Colonic mucosa (tissue), 4 donors: ENCODE measurements at regions not wholly inside any gene's neighbourhood (a gene's known extent, or its start where the extent isn't known, plus 50 kb on each side); places are given as distances from the start of the nearest gene placed in this dataset.

Source experiments
- DNase-seq: peaks from one replicate; pipeline ENCODE4 v3.0.0-alpha.2; 2020
- H3K27ac ChIP-seq: fragments of 200-600 bp; one replicate; pipeline ENCODE4 v1.8.0; 2021
- H3K27me3 ChIP-seq: fragments of 200-600 bp; one replicate; pipeline ENCODE4 v1.8.0; 2021
- H3K36me3 ChIP-seq: fragments of 200-600 bp; one replicate; pipeline ENCODE4 v1.8.0; 2021
- H3K4me1 ChIP-seq: fragments of 200-600 bp; one replicate; pipeline ENCODE4 v1.8.0; 2021; ENCODE audit warnings: mild to moderate bottlenecking
- H3K4me3 ChIP-seq: fragments of 200-600 bp; one replicate; pipeline ENCODE4 v1.8.0; 2021
- H3K9ac ChIP-seq, 2 donors: one replicate each; pipeline ENCODE4 v1.7.0; 2013; ENCODE audit warnings: control low read depth in 2 of 2, low read depth in 2 of 2, low read length in 2 of 2
- H3K9me3 ChIP-seq: fragments of 200-600 bp; one replicate; pipeline ENCODE4 v1.8.0; 2021
- intact Hi-C: fragments of 100-400 bp; cut with DNase I; formaldehyde crosslinking; loops from one replicate; pipeline ENCODE4 v1.14.1; 2022
- TF ChIP-seq, protein P1 (sequence below): fragments of 200-600 bp; IDR thresholded peaks from one replicate; pipeline ENCODE4 v1.8.0; 2022; ENCODE audit warnings: antibody characterized with exemption, mild to moderate bottlenecking
- donor health status: healthy.
- donor health status: DM: no; HTN: no; CAD: no.
- donor health status: DM: no; HTN: no; CAD: no.

DNA sequence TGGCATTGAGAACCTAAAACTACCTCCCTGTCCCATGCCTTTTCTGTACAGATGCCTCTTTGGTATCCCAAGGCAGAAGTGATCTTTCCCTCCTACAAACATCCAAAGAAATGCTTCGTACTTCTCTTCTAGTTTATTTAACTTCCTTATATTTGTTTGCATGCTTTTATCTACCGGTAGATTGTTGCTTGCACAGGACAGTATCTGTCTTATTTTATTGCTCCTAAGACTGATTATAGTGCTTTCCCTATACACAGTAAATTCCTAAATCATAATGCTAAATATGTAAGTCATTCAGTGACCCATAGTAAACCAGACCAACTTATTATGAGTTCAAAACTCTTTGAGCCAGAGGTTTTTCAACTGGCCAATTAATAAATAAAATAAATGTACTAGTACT lies 156.9 kb downstream of the PRELID2 start:
- TF ChIP-seq, protein P1, sequence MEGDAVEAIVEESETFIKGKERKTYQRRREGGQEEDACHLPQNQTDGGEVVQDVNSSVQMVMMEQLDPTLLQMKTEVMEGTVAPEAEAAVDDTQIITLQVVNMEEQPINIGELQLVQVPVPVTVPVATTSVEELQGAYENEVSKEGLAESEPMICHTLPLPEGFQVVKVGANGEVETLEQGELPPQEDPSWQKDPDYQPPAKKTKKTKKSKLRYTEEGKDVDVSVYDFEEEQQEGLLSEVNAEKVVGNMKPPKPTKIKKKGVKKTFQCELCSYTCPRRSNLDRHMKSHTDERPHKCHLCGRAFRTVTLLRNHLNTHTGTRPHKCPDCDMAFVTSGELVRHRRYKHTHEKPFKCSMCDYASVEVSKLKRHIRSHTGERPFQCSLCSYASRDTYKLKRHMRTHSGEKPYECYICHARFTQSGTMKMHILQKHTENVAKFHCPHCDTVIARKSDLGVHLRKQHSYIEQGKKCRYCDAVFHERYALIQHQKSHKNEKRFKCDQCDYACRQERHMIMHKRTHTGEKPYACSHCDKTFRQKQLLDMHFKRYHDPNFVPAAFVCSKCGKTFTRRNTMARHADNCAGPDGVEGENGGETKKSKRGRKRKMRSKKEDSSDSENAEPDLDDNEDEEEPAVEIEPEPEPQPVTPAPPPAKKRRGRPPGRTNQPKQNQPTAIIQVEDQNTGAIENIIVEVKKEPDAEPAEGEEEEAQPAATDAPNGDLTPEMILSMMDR: no peak
- no peak overlapping the region for H3K9ac ChIP-seq
- no peak for DNase-seq

DNA sequence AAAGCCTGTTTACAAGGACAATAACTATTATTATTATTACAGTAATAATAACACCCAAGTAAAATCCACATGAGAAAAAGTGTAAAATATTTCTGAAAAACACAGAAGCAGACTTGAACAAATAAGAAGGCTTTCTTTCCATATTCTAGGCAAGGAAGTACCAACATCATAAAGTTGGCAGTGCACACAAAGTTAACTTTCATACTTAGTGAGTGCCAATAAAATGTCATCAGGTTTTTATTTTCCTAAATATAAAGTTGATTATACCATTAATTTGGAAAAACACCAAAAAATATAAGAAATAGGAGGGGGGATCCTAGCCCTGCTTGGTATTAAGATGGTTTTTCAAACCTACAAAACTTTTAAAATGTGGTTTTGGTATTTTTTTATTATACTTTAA lies 161.4 kb downstream of the PRELID2 start:
- TF ChIP-seq, protein P1: no peak
- Histone ChIP-seq H3K9ac (no peak overlapping the region), H3K27me3 (no peaks in the 10 kb centered on the region), H3K27ac (no peak overlapping the region), H3K4me3 (no peak overlapping the region), H3K36me3 (no peaks in the 10 kb centered on the region), H3K9me3 (no peaks in the 10 kb centered on the region), H3K4me1 (no peaks in the 10 kb centered on the region)
- no peak for DNase-seq
- intact Hi-C loops: no loop called here

More for the DNA sequence above, 156.9 kb downstream of the PRELID2 start:
- H3K36me3 ChIP-seq: no peaks in the 10 kb centered on the region
- no peak overlapping the region for H3K27ac ChIP-seq
- H3K4me1 ChIP-seq: no peaks in the 10 kb centered on the region
- H3K27me3 ChIP-seq: no peaks in the 10 kb centered on the region
- H3K4me3 ChIP-seq: no peak overlapping the region
- H3K9me3 ChIP-seq: no peaks in the 10 kb centered on the region
- intact Hi-C loops: no loop called here

DNA sequence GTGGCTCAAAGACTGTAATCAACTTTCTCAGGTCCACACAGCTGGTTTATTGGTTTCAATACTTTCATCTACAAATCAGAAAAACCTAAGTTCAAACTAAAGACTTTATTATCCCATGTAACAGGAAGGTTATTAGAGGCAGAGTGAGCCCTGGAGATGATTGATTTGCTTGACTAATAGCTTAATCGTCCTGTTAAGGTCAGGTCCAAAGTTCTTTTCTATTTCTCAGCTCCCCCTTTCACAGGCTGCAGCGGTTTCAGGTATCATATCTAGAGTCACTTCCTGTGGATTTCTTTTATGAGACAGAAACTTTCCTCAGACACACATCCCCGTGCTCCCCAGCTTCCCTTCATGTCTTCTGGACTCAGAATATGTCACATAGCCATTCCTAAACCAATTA lies 166.4 kb downstream of the PRELID2 start:
- H3K4me1 ChIP-seq: no peaks in the 10 kb centered on the region
- H3K27me3 ChIP-seq: no peaks in the 10 kb centered on the region
- H3K36me3 ChIP-seq: no peaks in the 10 kb centered on the region
- H3K9me3 ChIP-seq: no peaks in the 10 kb centered on the region
- intact Hi-C loops: no loop called here
- TF ChIP-seq, protein P1: no peak
- DNase-seq: no peak
- H3K27ac ChIP-seq: no peak overlapping the region
- H3K4me3 ChIP-seq: no peak overlapping the region
- H3K9ac ChIP-seq: no peak overlapping the region

DNA sequence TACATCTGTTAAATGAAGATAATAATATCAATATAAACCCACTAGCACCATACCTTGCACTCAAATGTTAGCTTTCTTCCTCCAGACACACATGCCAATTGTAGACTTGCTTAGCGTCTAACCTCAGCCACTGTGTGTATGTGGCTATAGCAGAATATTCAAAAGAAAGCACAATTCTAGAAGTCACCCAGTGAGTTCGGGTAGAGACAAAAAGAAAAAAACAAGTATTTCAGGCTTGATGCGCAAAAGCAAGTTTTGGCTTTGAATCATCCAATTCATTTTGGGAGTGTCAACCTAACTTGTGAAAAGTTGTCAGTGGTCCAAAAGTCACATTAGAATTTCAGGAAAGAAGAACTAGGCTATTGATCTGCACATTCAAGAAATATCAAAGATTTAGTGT lies 167.4 kb downstream of the PRELID2 start:
- no peaks in the 10 kb centered on the region for H3K27me3 ChIP-seq
- no peaks in the 10 kb centered on the region for H3K36me3 ChIP-seq
- DNase-seq: no peak
- TF ChIP-seq, protein P1: no peak
- H3K4me3 ChIP-seq: no peak overlapping the region
- H3K9me3 ChIP-seq: no peaks in the 10 kb centered on the region
- H3K4me1 ChIP-seq: no peaks in the 10 kb centered on the region
- intact Hi-C loops: no loop called here
- no peak overlapping the region for H3K27ac ChIP-seq
- no peak overlapping the region for H3K9ac ChIP-seq

DNA sequence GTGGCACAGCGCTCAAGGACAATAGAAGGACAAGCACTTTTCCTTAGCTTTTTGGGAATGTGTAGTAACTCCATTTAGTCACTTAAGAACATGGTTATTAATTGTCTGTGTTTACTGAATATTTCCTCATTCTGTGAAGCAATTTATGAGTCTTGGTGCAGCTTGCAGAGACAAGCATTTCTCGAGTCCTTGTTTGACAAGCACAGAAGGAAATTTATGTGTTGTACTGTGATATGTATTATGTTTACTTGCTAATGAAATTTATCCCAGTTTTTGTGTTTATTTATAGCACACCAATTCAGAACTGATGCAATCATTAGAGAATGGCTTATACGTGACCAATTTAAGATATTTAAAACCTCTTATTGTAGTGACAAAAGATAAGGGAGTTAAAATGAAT lies 168.6 kb downstream of the PRELID2 start:
- H3K27me3 ChIP-seq: no peaks in the 10 kb centered on the region
- intact Hi-C loops: no loop called here
- no peaks in the 10 kb centered on the region for H3K36me3 ChIP-seq
- TF ChIP-seq, protein P1: no peak
- no peaks in the 10 kb centered on the region for H3K9me3 ChIP-seq
- no peaks in the 10 kb centered on the region for H3K4me1 ChIP-seq
- DNase-seq: no peak
- H3K27ac ChIP-seq: no peak overlapping the region
- H3K4me3 ChIP-seq: no peak overlapping the region
- H3K9ac ChIP-seq: no peak overlapping the region
